Astrocyte of the cerebellum (primary cell): ENCODE measurements at regions not wholly inside any gene's neighbourhood (a gene's known extent, or its start where the extent isn't known, plus 50 kb on each side); places are given as distances from the start of the nearest gene placed in this dataset.

Experiments used
- DNase-seq: peaks from one replicate; pipeline ENCODE4 v3.0.0-alpha.2; 2011; ENCODE audit warnings: low read depth
- H3K4me3 ChIP-seq: 2 replicates; pipeline ENCODE4 v1.5.1; 2011; ENCODE audit warnings: mild to moderate bottlenecking, low read depth, low read length, moderate library complexity
- in situ Hi-C: cut with HindIII; loops from 2 replicates; pipeline ENCODE4 v1.10.0; 2017; ENCODE audit warnings: low sequenced_read_pairs
- TF ChIP-seq, protein P1 (sequence below): IDR thresholded peaks from 2 replicates; pipeline ENCODE4 v1.5.1; 2012; ENCODE audit warnings: low read length, low read depth, moderate library complexity, mild to moderate bottlenecking; ENCODE audit errors: missing control alignments

DNA sequence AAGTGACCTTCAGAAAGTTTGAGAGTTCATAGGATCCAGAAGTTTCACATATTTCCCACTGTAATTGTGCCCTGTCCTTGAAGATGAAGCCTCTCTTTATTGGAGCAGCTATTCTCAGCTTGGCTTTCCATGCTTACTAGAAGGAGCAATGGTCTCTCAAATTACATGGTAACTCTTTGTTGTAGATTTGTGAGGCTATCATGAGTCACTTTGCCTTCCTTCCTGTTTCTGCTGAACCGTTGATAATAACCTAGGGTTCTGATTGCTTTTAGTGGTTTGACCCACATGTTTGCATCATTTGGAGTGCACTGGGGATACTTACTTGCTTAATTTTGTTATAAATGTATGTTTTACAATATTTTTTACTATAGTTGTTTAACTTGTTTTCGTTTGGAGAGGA lies 772.9 kb upstream of the SLITRK6 start:
- TF ChIP-seq, protein P1, sequence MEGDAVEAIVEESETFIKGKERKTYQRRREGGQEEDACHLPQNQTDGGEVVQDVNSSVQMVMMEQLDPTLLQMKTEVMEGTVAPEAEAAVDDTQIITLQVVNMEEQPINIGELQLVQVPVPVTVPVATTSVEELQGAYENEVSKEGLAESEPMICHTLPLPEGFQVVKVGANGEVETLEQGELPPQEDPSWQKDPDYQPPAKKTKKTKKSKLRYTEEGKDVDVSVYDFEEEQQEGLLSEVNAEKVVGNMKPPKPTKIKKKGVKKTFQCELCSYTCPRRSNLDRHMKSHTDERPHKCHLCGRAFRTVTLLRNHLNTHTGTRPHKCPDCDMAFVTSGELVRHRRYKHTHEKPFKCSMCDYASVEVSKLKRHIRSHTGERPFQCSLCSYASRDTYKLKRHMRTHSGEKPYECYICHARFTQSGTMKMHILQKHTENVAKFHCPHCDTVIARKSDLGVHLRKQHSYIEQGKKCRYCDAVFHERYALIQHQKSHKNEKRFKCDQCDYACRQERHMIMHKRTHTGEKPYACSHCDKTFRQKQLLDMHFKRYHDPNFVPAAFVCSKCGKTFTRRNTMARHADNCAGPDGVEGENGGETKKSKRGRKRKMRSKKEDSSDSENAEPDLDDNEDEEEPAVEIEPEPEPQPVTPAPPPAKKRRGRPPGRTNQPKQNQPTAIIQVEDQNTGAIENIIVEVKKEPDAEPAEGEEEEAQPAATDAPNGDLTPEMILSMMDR: no peak
- in situ Hi-C loops: no loop called here
- DNase-seq: peak; percentile 15
- no peak overlapping the region for H3K4me3 ChIP-seq

DNA sequence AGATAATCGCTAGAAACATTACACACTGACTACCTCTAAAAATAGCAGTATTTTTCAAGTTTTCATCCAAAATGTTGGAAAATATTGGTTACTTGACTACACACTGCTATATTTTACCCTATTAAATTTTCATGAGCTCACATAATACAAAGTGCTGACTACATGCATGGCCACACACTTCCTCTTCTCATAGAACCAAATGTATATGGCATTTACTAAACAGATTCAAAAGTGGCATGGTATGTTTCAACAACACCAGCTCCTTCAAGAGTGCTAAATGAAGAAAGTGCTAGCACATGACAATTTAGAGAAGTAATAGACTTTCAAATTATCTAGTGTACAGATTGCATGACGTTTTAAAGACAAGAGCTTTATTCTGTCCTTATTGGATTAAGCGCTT lies 780.4 kb upstream of the SLITRK6 start:
- H3K4me3 ChIP-seq: no peak overlapping the region
- TF ChIP-seq, protein P1: no peak
- in situ Hi-C loops: no loop called here
- DNase-seq: no peak

DNA sequence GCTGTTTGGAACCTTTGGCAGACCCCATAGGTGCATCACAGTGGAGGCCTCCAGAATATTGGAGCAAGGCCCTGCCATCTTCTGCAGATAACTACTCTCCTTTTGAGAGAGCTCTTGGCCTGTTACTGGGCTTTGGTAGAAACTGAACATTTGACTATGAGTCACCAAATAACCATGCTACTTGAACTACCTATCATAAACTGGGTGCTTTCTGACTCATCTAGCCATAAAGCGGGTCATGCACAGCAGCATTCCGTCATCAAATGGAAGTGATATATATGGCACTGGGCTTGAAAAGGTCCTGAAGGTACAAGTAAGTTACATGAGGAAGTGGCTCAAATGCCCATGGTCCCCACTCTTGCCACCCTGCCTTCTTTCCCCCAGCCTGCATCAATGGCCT lies 782.5 kb upstream of the SLITRK6 start:
- DNase-seq: no peak
- H3K4me3 ChIP-seq: no peak overlapping the region
- TF ChIP-seq, protein P1: no peak
- in situ Hi-C loops: no loop called here

DNA sequence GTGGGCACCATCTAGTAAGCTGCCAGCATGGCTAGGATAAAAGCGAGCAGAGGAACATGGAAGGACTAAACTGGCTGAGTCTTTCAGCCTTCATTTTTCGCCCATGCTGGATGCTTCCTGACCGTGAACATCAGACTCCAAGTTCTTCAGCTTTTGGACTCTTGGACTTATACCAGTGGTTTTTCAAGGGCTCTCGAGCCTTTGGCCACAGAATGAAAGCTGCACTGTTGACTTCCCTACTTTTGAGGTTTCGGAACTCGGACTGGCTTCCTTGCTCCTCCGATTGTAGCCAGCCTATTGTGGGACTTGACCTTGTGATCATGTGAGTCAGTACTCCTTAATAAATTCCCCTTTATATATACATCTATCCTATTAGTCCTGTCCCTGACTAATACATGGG lies 785.1 kb upstream of the SLITRK6 start:
- no peak for DNase-seq
- H3K4me3 ChIP-seq: no peak overlapping the region
- TF ChIP-seq, protein P1: no peak
- in situ Hi-C loops: no loop called here

DNA sequence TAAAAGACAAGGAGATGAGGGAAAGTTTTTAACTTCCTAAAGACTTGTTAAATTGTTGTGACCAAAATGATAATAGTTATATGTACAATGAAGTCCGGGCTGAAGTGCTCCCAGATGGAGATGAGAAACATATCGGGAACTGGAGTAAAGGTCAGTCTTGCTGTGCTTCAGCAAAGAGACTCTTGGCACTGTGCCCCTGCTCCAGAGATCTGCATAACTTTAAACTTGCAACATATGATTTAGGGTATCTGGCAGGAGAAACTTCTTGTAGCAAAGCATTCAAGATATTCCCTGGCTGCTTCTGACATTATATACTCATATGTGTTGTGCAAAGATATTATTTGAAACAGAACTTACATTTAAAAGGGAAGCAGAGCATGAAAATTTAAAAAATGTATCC lies 786.6 kb upstream of the SLITRK6 start:
- DNase-seq: peak; percentile 78
- H3K4me3 ChIP-seq: no peak overlapping the region
- in situ Hi-C loops: no loop called here
- TF ChIP-seq, protein P1: no peak

DNA sequence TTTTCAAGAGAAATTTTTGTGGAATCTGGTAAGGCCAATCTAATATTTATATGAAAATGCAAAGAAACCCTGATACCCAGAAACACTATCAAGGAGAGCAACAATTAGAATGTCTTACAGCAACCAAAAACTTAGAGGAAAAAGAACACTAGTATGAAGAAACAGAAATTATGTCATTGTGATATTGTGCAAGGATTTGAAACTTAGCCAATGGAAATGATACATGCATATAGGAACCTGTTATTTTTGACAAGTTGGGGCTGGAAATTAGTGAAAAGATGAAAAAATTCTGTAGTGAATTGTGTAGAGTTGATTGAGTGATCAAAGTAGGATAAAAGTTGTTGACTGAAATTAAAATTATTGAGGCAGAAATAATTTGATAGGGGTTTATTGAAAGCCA lies 792.6 kb upstream of the SLITRK6 start:
- DNase-seq: no peak
- in situ Hi-C loops: no loop called here
- TF ChIP-seq, protein P1: no peak
- H3K4me3 ChIP-seq: no peak overlapping the region

DNA sequence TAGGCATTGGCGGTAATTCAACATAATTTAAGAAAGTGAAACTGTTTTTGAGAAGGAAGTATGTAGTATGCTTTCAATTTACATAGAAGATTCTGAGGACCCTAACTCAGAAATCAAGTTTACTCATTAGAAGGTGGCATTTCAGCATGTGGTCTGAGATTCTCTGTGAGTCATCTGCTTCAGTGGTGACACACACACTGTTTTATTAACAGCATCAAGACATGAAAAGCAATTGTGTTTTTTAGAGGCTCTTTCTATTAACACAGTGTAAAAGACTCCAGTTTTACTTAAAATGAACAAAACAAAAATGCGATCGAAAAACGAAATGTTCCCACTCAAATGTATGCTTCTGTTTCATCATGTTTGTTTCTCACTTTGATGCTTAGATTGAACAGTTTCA lies 802.1 kb upstream of the SLITRK6 start:
- TF ChIP-seq, protein P1: no peak
- no peak for DNase-seq
- in situ Hi-C loops: no loop called here
- H3K4me3 ChIP-seq: no peak overlapping the region
